ENCODE measurements at regions not wholly inside any gene's neighbourhood (a gene's known extent, or its start where the extent isn't known, plus 50 kb on each side); places are given as distances from the start of the nearest gene placed in this dataset.

- H3K27ac ChIP-seq: no peak overlapping the region
- TF ChIP-seq, protein P1, sequence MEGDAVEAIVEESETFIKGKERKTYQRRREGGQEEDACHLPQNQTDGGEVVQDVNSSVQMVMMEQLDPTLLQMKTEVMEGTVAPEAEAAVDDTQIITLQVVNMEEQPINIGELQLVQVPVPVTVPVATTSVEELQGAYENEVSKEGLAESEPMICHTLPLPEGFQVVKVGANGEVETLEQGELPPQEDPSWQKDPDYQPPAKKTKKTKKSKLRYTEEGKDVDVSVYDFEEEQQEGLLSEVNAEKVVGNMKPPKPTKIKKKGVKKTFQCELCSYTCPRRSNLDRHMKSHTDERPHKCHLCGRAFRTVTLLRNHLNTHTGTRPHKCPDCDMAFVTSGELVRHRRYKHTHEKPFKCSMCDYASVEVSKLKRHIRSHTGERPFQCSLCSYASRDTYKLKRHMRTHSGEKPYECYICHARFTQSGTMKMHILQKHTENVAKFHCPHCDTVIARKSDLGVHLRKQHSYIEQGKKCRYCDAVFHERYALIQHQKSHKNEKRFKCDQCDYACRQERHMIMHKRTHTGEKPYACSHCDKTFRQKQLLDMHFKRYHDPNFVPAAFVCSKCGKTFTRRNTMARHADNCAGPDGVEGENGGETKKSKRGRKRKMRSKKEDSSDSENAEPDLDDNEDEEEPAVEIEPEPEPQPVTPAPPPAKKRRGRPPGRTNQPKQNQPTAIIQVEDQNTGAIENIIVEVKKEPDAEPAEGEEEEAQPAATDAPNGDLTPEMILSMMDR (conservative IDR thresholded peaks at IDR 0.05): no peak
- TF ChIP-seq ZFX (IDR thresholded peaks at IDR 0.05): no peak
These were observed 1676.1 kb upstream of the TENM3 start for GRCh38 chr4:180567080-180567479.

DNA sequence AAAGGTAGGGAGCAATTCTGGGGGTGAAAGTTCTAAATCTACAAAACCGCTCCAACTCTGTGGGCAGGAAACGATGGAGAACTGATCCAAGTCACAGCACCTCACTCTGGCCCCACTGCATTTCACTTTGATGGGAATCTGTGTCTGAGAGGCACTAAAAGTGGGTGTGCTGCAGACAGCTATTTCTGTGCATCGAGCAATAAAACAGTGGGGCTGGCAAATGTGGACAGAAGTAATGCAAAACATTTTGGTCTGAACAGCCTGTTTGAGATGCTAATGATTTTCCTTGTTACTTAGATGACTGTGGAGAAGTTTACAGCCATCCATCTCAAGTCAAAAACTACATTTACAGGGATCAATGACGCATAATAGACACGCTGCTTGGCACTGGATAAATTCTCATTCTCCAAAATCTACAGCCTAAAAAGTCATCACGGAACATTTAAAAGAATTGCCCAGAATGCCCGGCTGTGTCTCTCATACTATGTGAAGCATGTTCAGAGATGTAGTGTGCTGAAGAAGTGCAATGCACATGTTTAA is 1671.6 kb upstream of the TENM3 start:
- no peak overlapping the region for H3K27ac ChIP-seq
- TF ChIP-seq, protein P1 (conservative IDR thresholded peaks at IDR 0.05): no peak
- no peak for TF ChIP-seq ZFX (IDR thresholded peaks at IDR 0.05)

DNA sequence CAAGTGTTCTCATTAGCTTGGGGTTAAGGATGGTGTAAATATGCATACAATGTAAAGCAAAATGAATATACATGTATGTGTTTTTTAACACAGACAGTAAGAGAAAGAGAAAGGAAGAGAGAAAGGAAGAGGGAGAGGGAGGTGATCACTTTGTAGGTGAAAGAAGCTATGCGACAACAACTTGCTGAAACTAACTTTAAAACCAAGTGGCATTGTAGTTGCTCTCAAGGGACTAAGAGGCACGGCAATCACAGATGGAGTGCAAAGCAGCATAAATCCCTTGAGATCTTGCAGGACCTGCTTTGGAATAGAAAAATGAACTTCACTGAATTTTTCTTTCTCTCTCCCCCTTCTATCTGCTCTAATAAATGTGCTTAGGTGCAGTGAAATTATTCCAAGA is 1665.0 kb upstream of the TENM3 start:
- H3K27ac ChIP-seq: no peak overlapping the region
- TF ChIP-seq, protein P1 (conservative IDR thresholded peaks at IDR 0.05): no peak
- no peak for TF ChIP-seq ZFX (IDR thresholded peaks at IDR 0.05)

- TF ChIP-seq ZFX (IDR thresholded peaks at IDR 0.05): no peak
- TF ChIP-seq, protein P1 (conservative IDR thresholded peaks at IDR 0.05): no peak
- no peak overlapping the region for H3K27ac ChIP-seq
These were observed 1662.1 kb upstream of the TENM3 start for GRCh38 chr4:180581061-180581460.

DNA sequence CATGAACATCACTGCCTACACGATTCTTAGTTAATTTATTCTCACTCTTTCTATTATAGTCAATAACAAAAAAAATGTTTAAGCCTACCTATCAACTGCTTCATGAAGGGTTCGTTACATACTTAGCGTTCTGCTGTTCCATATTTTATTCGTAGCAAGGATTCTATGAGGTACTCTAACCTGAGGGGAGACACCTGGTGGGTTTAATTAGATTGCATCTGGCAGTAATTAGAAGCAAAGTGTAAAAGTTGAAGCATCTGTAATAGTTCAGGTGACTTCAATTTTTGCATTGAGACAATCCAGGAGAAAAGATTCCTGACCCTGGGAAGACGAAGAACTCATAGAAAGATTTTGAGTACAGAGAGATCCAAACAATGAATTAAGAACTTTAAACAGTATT is 1655.8 kb upstream of the TENM3 start:
- H3K27ac ChIP-seq: no peak overlapping the region
- TF ChIP-seq, protein P1 (conservative IDR thresholded peaks at IDR 0.05): no peak; the same call in 1 of the 2 replicates
- no peak for TF ChIP-seq ZFX (IDR thresholded peaks at IDR 0.05)

GRCh38 chr4:180589575-180589974 is 1653.6 kb upstream of the TENM3 start:
- TF ChIP-seq, protein P1 (conservative IDR thresholded peaks at IDR 0.05): no peak
- no peak overlapping the region for H3K27ac ChIP-seq

GRCh38 chr4:180596888-180597483 is 1646.2 kb upstream of the TENM3 start:
- TF ChIP-seq, protein P1 (conservative IDR thresholded peaks at IDR 0.05): no peak
- no peak for TF ChIP-seq ZFX (IDR thresholded peaks at IDR 0.05)
- H3K27ac ChIP-seq: no peak overlapping the region

Data from C4-2B (cell line).